ENCODE measurements at regions not wholly inside any gene's neighbourhood (a gene's known extent, or its start where the extent isn't known, plus 50 kb on each side); places are given as distances from the start of the nearest gene placed in this dataset.

DNA sequence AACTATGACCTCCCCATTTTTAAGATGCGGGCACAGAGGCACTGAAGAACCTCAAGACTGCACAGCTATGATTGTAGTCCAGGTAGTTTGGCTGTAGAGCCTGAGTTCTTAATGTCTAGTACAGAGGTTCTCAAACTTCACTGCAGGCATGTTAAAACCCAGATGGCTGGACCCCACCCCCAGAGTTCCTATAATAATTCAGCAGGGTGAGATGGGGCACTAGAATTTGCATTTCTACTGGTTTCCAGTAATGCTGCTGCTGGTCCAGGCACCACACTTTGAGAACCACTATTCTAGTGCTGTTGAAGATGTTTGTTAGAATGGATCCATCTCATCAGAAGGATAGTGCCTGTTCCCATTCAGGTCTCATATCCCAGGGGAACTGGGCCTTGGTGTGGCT lies 274.9 kb downstream of the ABHD5 start:
- TF ChIP-seq, protein P1, sequence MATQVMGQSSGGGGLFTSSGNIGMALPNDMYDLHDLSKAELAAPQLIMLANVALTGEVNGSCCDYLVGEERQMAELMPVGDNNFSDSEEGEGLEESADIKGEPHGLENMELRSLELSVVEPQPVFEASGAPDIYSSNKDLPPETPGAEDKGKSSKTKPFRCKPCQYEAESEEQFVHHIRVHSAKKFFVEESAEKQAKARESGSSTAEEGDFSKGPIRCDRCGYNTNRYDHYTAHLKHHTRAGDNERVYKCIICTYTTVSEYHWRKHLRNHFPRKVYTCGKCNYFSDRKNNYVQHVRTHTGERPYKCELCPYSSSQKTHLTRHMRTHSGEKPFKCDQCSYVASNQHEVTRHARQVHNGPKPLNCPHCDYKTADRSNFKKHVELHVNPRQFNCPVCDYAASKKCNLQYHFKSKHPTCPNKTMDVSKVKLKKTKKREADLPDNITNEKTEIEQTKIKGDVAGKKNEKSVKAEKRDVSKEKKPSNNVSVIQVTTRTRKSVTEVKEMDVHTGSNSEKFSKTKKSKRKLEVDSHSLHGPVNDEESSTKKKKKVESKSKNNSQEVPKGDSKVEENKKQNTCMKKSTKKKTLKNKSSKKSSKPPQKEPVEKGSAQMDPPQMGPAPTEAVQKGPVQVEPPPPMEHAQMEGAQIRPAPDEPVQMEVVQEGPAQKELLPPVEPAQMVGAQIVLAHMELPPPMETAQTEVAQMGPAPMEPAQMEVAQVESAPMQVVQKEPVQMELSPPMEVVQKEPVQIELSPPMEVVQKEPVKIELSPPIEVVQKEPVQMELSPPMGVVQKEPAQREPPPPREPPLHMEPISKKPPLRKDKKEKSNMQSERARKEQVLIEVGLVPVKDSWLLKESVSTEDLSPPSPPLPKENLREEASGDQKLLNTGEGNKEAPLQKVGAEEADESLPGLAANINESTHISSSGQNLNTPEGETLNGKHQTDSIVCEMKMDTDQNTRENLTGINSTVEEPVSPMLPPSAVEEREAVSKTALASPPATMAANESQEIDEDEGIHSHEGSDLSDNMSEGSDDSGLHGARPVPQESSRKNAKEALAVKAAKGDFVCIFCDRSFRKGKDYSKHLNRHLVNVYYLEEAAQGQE (IDR thresholded peaks at IDR 0.05; ENCODE audit: borderline replicate concordance) = no peak
- TF ChIP-seq MXI1 (conservative IDR thresholded peaks at IDR 0.05; ENCODE audit: poor library complexity, severe bottlenecking) = no peak
- TF ChIP-seq, protein P2, sequence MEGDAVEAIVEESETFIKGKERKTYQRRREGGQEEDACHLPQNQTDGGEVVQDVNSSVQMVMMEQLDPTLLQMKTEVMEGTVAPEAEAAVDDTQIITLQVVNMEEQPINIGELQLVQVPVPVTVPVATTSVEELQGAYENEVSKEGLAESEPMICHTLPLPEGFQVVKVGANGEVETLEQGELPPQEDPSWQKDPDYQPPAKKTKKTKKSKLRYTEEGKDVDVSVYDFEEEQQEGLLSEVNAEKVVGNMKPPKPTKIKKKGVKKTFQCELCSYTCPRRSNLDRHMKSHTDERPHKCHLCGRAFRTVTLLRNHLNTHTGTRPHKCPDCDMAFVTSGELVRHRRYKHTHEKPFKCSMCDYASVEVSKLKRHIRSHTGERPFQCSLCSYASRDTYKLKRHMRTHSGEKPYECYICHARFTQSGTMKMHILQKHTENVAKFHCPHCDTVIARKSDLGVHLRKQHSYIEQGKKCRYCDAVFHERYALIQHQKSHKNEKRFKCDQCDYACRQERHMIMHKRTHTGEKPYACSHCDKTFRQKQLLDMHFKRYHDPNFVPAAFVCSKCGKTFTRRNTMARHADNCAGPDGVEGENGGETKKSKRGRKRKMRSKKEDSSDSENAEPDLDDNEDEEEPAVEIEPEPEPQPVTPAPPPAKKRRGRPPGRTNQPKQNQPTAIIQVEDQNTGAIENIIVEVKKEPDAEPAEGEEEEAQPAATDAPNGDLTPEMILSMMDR (IDR thresholded peaks at IDR 0.05; ENCODE audit: poor library complexity, severe bottlenecking) = no peak
- TF ChIP-seq SMC3 (conservative IDR thresholded peaks at IDR 0.05; ENCODE audit: poor library complexity) = no peak
- no peak for TF ChIP-seq EP300 (conservative IDR thresholded peaks at IDR 0.05; ENCODE audit: poor library complexity, severe bottlenecking)

Data from neural cell (in vitro differentiated cells).